SK-N-SH (cell line): ENCODE measurements at regions not wholly inside any gene's neighbourhood (a gene's known extent, or its start where the extent isn't known, plus 50 kb on each side); places are given as distances from the start of the nearest gene placed in this dataset.

Experiments used
- CTCF ChIA-PET: fragments of 300-600, 350-600 bp; formaldehyde crosslinking; extraction: SDS; loops from one replicate; lab custom pipeline; 2021; lab: Yijun Ruan, JAX
- POLR2A ChIA-PET: fragments of 350-600 bp; sonication (Branson Sonifier 250); formaldehyde crosslinking; extraction: SDS; loops from one replicate; lab custom pipeline; 2020; ENCODE audit warnings: antibody characterized with exemption, inconsistent platforms; lab: Yijun Ruan, JAX
- DNase-seq: peaks from one replicate; pipeline ENCODE4 v3.0.0; 2012
- H2AFZ ChIP-seq: fragments of 200-600 bp; sonication (generic); 2 replicates; pipeline ENCODE4 v1.8.1; 2016; ENCODE audit warnings: antibody characterized with exemption, mild to moderate bottlenecking, low read depth
- H3F3A ChIP-seq: fragments of 200-600 bp; sonication (generic); replicated peaks from 2 replicates; pipeline ENCODE3; 2016; ENCODE audit warnings: antibody characterized with exemption, mild to moderate bottlenecking; ENCODE audit not compliant: insufficient read depth
- H3K27ac ChIP-seq, 2 experiments: fragments of 200-500 bp in 1 of 2; fragments of 200-600 bp in 1 of 2; sonication (Bioruptor generic) in 1 of 2; sonication (generic), shearing (Covaris generic) in 1 of 2; 2 replicates each; pipeline versions ENCODE4 v1.5.1 to v1.6.1; 2014 to 2016; ENCODE audit warnings: low read depth in 2 of 2, inconsistent platforms in 1 of 2, low read length in 1 of 2, mild to moderate bottlenecking in 1 of 2, mixed read lengths in 1 of 2
- H3K27me3 ChIP-seq: fragments of 200-600 bp; sonication (generic), shearing (Covaris generic); 2 replicates; pipeline ENCODE4 v1.6.1; 2016; ENCODE audit warnings: mixed run types; ENCODE audit not compliant: insufficient read depth
- H3K36me3 ChIP-seq, 2 experiments: fragments of 200-500 bp in 1 of 2; fragments of 200-600 bp in 1 of 2; sonication (Bioruptor generic) in 1 of 2; sonication (generic) in 1 of 2; replicated peaks in 1 of 2; 2 replicates each; pipeline versions ENCODE3 to v1.5.1; 2014 to 2016; ENCODE audit warnings: low read length in 1 of 2, mild to moderate bottlenecking in 1 of 2; ENCODE audit not compliant: insufficient read depth in 2 of 2, control insufficient read depth in 1 of 2
- H3K4me1 ChIP-seq, 2 experiments: fragments of 200-500 bp in 1 of 2; fragments of 200-600 bp in 1 of 2; sonication (Bioruptor generic) in 1 of 2; sonication (generic), shearing (Covaris generic) in 1 of 2; 2 replicates each; pipeline versions ENCODE4 v1.5.1 to v1.6.1; 2014 to 2016; ENCODE audit warnings: low read depth in 1 of 2, low read length in 1 of 2, mixed run types in 1 of 2; ENCODE audit not compliant: insufficient read depth in 2 of 2, control insufficient read depth in 1 of 2
- H3K4me2 ChIP-seq: fragments of 200-600 bp; sonication (generic), shearing (Covaris generic); 2 replicates; pipeline ENCODE4 v1.6.1; 2017; ENCODE audit warnings: mixed run types
- H3K4me3 ChIP-seq, 2 experiments: fragments of 200-500 bp in 1 of 2; fragments of 200-600 bp in 1 of 2; sonication (Bioruptor generic) in 1 of 2; sonication (generic), shearing (Covaris generic) in 1 of 2; 2 replicates each; pipeline versions ENCODE4 v1.5.1 to v1.8.1; 2014 to 2016; ENCODE audit warnings: low read depth in 2 of 2, inconsistent platforms in 1 of 2, low read length in 1 of 2, mild to moderate bottlenecking in 1 of 2, mixed read lengths in 1 of 2, moderate library complexity in 1 of 2
- H3K79me2 ChIP-seq: fragments of 200-600 bp; sonication (generic); 2 replicates; pipeline ENCODE4 v1.8.1; 2017; ENCODE audit warnings: mild to moderate bottlenecking; ENCODE audit not compliant: insufficient read depth
- H3K9ac ChIP-seq: fragments of 200-600 bp; sonication (generic); 2 replicates; pipeline ENCODE4 v1.6.1; 2017; ENCODE audit warnings: mixed run types
- H3K9me2 ChIP-seq: fragments of 200-600 bp; sonication (generic); 2 replicates; pipeline ENCODE4 v1.6.1; 2017; ENCODE audit warnings: mixed run types
- H3K9me3 ChIP-seq: fragments of 200-600 bp; sonication (generic); 2 replicates; pipeline ENCODE4 v1.6.1; 2017; ENCODE audit warnings: mixed run types, mild to moderate bottlenecking, moderate library complexity
- H4K20me1 ChIP-seq: fragments of 200-600 bp; sonication (generic); 2 replicates; pipeline ENCODE4 v1.6.1; 2017; ENCODE audit warnings: mild to moderate bottlenecking, mixed run types; ENCODE audit not compliant: insufficient read depth
- CHD2 ChIP-seq: fragments of 150-350 bp; IDR thresholded peaks from 2 replicates; pipeline ENCODE4 v1.6.1; 2018; ENCODE audit warnings: low read length; ENCODE audit not compliant: partially characterized antibody
- ELF1 ChIP-seq: IDR thresholded peaks from 2 replicates; pipeline ENCODE4 v1.4.0; 2012
- EZH2phosphoT487 ChIP-seq: fragments of 200-600 bp; sonication (generic); IDR thresholded peaks from 2 replicates; pipeline ENCODE4 v1.6.1; 2017; ENCODE audit warnings: low read depth, mixed run types, mild to moderate bottlenecking, antibody characterized with exemption, moderate library complexity, borderline replicate concordance
- FOXJ3 ChIP-seq: sonication (generic); formaldehyde crosslinking; IDR thresholded peaks from 2 replicates; pipeline ENCODE4 v1.5.1; 2020; ENCODE audit warnings: mild to moderate bottlenecking, missing genetic modification reagents
- FOXM1 ChIP-seq: IDR thresholded peaks from 2 replicates; pipeline ENCODE4 v1.4.0; 2012; ENCODE audit warnings: low read depth, mild to moderate bottlenecking
- GABPA ChIP-seq: IDR thresholded peaks from 2 replicates; pipeline ENCODE4 v1.4.0; 2012; ENCODE audit warnings: low read depth, mild to moderate bottlenecking
- GATA2 ChIP-seq: sonication (generic); formaldehyde crosslinking; IDR thresholded peaks from 2 replicates; pipeline ENCODE4 v1.5.0; 2020; ENCODE audit warnings: mild to moderate bottlenecking, missing genetic modification reagents
- MEF2A ChIP-seq: IDR thresholded peaks from 2 replicates; pipeline ENCODE4 v1.4.0; 2012; ENCODE audit warnings: low read depth, borderline replicate concordance
- RFX5 ChIP-seq: IDR thresholded peaks from 2 replicates; pipeline ENCODE4 v1.6.1; 2012; ENCODE audit warnings: mild to moderate bottlenecking, improper control_type of control experiment, low read length
- RXRA ChIP-seq: IDR thresholded peaks from 2 replicates; pipeline ENCODE4 v1.4.0; 2012; ENCODE audit warnings: low read depth, mild to moderate bottlenecking, borderline replicate concordance
- SMC3 ChIP-seq: IDR thresholded peaks from 2 replicates; pipeline ENCODE4 v1.6.1; 2012; ENCODE audit warnings: low read depth, low read length, improper control_type of control experiment
- TCF12 ChIP-seq: IDR thresholded peaks from 2 replicates; pipeline ENCODE4 v1.4.0; 2012
- TEAD4 ChIP-seq: IDR thresholded peaks from 2 replicates; pipeline ENCODE4 v1.4.0; 2012; ENCODE audit warnings: mild to moderate bottlenecking, borderline replicate concordance; ENCODE audit not compliant: insufficient read depth
- YY1 ChIP-seq: IDR thresholded peaks from 2 replicates; pipeline ENCODE4 v1.4.0; 2012; ENCODE audit warnings: low read depth, mild to moderate bottlenecking
- WGBS: methylation state at CpG from one replicate; pipeline ENCODE4 v1.1.6; 2017; ENCODE audit warnings: low lambda C conversion rate; 5-methylcytosine and 5-hydroxymethylcytosine counted together
- TF ChIP-seq, protein P1 (sequence below): IDR thresholded peaks from 2 replicates; pipeline ENCODE4; 2012
- TF ChIP-seq, protein P2 (sequence below): IDR thresholded peaks from 2 replicates; pipeline ENCODE4 v1.4.0; 2012; ENCODE audit warnings: low read depth
- TF ChIP-seq, protein P3 (sequence below): fragments of 150-350 bp; IDR thresholded peaks from 2 replicates; pipeline ENCODE4 v1.6.1; 2016; ENCODE audit warnings: mild to moderate bottlenecking, low read depth, low read length
- TF ChIP-seq, protein P4 (sequence below): IDR thresholded peaks from 2 replicates; pipeline ENCODE4 v1.4.0; 2012; ENCODE audit warnings: low read depth, borderline replicate concordance
- TF ChIP-seq, protein P5 (sequence below): fragments of 200-600 bp; sonication (generic); IDR thresholded peaks from 2 replicates; pipeline ENCODE4 v1.6.1; 2017; ENCODE audit warnings: antibody characterized with exemption, mild to moderate bottlenecking, moderate library complexity

DNA sequence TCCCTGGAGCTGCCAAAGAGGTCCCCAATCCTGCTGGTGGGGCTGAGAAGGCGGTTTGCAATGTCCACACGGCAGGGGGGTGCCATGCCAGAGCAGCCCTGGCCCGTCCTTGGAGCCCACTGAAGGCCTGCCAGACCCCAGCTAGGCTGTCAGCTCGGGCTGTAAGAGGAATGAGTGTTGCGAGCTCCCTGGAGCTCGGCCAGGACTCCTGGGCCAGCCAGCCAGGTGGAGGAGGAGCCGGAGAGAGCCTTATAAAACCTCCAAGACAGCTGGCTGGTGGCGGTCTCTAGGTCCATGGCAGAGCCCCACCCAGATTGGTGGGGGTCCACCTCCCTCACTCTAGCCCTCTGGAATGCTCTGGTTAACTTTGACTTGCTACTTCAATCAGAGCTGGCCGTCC is 55.1 kb upstream of the CALN1 start:
- ChIA-PET CTCF (no interaction called here), POLR2A (no interaction called here)
- WGBS: 4% methylated on average over 6 of the region's 9 CpGs
- Histone ChIP-seq H3F3A (no peaks in the 10 kb centered on the region), H3K36me3 (no peaks in the 10 kb centered on the region), H3K4me2 (no peak overlapping the region), H3K4me1 (no peaks in the 10 kb centered on the region), H2AFZ (no peak overlapping the region), H3K4me3 (no peak overlapping the region), H4K20me1 (no peaks in the 10 kb centered on the region), H3K27ac (no peak overlapping the region), H3K9me3 (no peaks in the 10 kb centered on the region), H3K27me3 (no peaks in the 10 kb centered on the region; the same call in 1 of the 2 replicates), H3K9ac (no peak overlapping the region), H3K9me2 (no peaks in the 10 kb centered on the region), H3K79me2 (no peaks in the 10 kb centered on the region)
- TF ChIP-seq FOXM1 (no peak), MEF2A (no peak), GATA2 (CRISPR knock-in tag) (no peak), GABPA (no peak), RXRA (no peak), RFX5 (no peak), EZH2phosphoT487 (no peak), TEAD4 (no peak)
- TF ChIP-seq, protein P1, sequence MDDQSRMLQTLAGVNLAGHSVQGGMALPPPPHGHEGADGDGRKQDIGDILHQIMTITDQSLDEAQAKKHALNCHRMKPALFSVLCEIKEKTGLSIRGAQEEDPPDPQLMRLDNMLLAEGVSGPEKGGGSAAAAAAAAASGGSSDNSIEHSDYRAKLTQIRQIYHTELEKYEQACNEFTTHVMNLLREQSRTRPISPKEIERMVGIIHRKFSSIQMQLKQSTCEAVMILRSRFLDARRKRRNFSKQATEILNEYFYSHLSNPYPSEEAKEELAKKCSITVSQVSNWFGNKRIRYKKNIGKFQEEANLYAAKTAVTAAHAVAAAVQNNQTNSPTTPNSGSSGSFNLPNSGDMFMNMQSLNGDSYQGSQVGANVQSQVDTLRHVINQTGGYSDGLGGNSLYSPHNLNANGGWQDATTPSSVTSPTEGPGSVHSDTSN: no peak
- DNase-seq: no peak

DNA sequence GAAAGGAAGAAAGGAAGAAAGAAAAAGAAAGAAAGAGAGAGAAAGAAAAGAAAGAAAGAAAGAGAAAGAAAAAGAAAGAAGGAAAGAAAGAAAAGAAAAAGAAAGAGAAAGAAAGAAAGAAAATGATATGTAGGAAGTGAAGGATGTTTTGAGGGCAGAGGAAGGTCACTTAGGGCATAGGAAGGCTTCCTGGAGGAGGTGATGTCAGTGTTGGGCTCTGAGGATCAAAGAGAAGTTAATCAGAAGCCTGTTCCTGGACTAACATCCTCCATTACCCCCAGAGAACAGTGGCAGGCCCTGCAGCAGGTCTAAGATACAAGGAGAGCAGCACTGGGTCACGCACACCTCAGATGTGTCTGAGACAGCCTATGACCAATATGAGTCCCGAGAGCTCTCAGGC is 54.7 kb upstream of the CALN1 start:
- Histone ChIP-seq H3K9me3 (no peaks in the 10 kb centered on the region), H3K79me2 (no peaks in the 10 kb centered on the region), H2AFZ (no peak overlapping the region), H3K4me3 (no peak overlapping the region), H4K20me1 (no peaks in the 10 kb centered on the region), H3K9me2 (no peaks in the 10 kb centered on the region), H3F3A (no peaks in the 10 kb centered on the region), H3K36me3 (no peaks in the 10 kb centered on the region), H3K27me3 (no peaks in the 10 kb centered on the region; the same call in 1 of the 2 replicates), H3K27ac (no peak overlapping the region), H3K9ac (no peak overlapping the region), H3K4me1 (no peaks in the 10 kb centered on the region), H3K4me2 (no peak overlapping the region)
- DNase-seq: no peak
- ChIA-PET POLR2A (no interaction called here), CTCF (no interaction called here)
- TF ChIP-seq YY1: no peak
- no peak for TF ChIP-seq SMC3
- TF ChIP-seq, protein P2, sequence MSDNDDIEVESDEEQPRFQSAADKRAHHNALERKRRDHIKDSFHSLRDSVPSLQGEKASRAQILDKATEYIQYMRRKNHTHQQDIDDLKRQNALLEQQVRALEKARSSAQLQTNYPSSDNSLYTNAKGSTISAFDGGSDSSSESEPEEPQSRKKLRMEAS: no peak
- no peak for TF ChIP-seq ELF1
- TF ChIP-seq TEAD4: no peak
- TF ChIP-seq GATA2 (CRISPR knock-in tag): no peak
- no peak for TF ChIP-seq CHD2
- TF ChIP-seq, protein P3, sequence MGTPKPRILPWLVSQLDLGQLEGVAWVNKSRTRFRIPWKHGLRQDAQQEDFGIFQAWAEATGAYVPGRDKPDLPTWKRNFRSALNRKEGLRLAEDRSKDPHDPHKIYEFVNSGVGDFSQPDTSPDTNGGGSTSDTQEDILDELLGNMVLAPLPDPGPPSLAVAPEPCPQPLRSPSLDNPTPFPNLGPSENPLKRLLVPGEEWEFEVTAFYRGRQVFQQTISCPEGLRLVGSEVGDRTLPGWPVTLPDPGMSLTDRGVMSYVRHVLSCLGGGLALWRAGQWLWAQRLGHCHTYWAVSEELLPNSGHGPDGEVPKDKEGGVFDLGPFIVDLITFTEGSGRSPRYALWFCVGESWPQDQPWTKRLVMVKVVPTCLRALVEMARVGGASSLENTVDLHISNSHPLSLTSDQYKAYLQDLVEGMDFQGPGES: no peak
- no peak for TF ChIP-seq FOXJ3
- TF ChIP-seq, protein P4, sequence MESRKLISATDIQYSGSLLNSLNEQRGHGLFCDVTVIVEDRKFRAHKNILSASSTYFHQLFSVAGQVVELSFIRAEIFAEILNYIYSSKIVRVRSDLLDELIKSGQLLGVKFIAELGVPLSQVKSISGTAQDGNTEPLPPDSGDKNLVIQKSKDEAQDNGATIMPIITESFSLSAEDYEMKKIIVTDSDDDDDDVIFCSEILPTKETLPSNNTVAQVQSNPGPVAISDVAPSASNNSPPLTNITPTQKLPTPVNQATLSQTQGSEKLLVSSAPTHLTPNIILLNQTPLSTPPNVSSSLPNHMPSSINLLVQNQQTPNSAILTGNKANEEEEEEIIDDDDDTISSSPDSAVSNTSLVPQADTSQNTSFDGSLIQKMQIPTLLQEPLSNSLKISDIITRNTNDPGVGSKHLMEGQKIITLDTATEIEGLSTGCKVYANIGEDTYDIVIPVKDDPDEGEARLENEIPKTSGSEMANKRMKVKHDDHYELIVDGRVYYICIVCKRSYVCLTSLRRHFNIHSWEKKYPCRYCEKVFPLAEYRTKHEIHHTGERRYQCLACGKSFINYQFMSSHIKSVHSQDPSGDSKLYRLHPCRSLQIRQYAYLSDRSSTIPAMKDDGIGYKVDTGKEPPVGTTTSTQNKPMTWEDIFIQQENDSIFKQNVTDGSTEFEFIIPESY: no peak
- no peak for TF ChIP-seq TCF12
- no peak for TF ChIP-seq MEF2A
- TF ChIP-seq, protein P5, sequence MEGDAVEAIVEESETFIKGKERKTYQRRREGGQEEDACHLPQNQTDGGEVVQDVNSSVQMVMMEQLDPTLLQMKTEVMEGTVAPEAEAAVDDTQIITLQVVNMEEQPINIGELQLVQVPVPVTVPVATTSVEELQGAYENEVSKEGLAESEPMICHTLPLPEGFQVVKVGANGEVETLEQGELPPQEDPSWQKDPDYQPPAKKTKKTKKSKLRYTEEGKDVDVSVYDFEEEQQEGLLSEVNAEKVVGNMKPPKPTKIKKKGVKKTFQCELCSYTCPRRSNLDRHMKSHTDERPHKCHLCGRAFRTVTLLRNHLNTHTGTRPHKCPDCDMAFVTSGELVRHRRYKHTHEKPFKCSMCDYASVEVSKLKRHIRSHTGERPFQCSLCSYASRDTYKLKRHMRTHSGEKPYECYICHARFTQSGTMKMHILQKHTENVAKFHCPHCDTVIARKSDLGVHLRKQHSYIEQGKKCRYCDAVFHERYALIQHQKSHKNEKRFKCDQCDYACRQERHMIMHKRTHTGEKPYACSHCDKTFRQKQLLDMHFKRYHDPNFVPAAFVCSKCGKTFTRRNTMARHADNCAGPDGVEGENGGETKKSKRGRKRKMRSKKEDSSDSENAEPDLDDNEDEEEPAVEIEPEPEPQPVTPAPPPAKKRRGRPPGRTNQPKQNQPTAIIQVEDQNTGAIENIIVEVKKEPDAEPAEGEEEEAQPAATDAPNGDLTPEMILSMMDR: no peak
- WGBS: 0% methylated on average over 1 of the region's 2 CpGs
